NCI-H82 (cell line): ENCODE measurements at regions not wholly inside any gene's neighbourhood (a gene's known extent, or its start where the extent isn't known, plus 50 kb on each side); places are given as distances from the start of the nearest gene placed in this dataset.

Experiments used
- DNase-seq: peaks from one replicate; lab custom pipeline; 2025; lab: John Stamatoyannopoulos, UW

- peak; percentile 3 for DNase-seq
Observed at GRCh38 chr14:97266653-97267052, 469.5 kb downstream of the VRK1 start.

- DNase-seq, result no peak
Observed at GRCh38 chr14:97267509-97267908, 470.3 kb downstream of the VRK1 start.

- no peak for DNase-seq
Observed at GRCh38 chr14:97268097-97268496, 470.9 kb downstream of the VRK1 start.

- DNase-seq, result no peak
Observed at GRCh38 chr14:97270308-97270707, 473.1 kb downstream of the VRK1 start.

GRCh38 chr14:97271451-97271960 lies 474.3 kb downstream of the VRK1 start:
- DNase-seq, result no peak

- DNase-seq, result peak; percentile 31
Observed at GRCh38 chr14:97273540-97273939, 476.4 kb downstream of the VRK1 start.

GRCh38 chr14:97274626-97275025 lies 477.4 kb downstream of the VRK1 start:
- peak; percentile 7 for DNase-seq

- no peak for DNase-seq
Observed at GRCh38 chr14:97275276-97275675, 478.1 kb downstream of the VRK1 start.

GRCh38 chr14:97276573-97276972 lies 479.4 kb downstream of the VRK1 start:
- no peak for DNase-seq

GRCh38 chr14:97277711-97278110 lies 480.5 kb downstream of the VRK1 start:
- peak; percentile 13 for DNase-seq

GRCh38 chr14:97280526-97280925 lies 483.3 kb downstream of the VRK1 start:
- no peak for DNase-seq

GRCh38 chr14:97281741-97282140 lies 484.6 kb downstream of the VRK1 start:
- DNase-seq, result no peak

- DNase-seq, result no peak
Observed at GRCh38 chr14:97282210-97283004, 485.2 kb downstream of the VRK1 start.

GRCh38 chr14:97283005-97283403 lies 485.8 kb downstream of the VRK1 start:
- no peak for DNase-seq

- DNase-seq, result no peak
Observed at GRCh38 chr14:97283426-97283825, 486.2 kb downstream of the VRK1 start.

- DNase-seq, result no peak
Observed at GRCh38 chr14:97283841-97284240, 486.7 kb downstream of the VRK1 start.

- no peak for DNase-seq
Observed at GRCh38 chr14:97287956-97288355, 490.8 kb downstream of the VRK1 start.

GRCh38 chr14:97290065-97290464 lies 492.9 kb downstream of the VRK1 start:
- no peak for DNase-seq

- no peak for DNase-seq
Observed at GRCh38 chr14:97290977-97291376, 493.8 kb downstream of the VRK1 start.

- peak; percentile 10 for DNase-seq
Observed at GRCh38 chr14:97293659-97294058, 496.5 kb downstream of the VRK1 start.

- no peak for DNase-seq
Observed at GRCh38 chr14:97295108-97295710, 498.0 kb downstream of the VRK1 start.

GRCh38 chr14:97296176-97296575 lies 499.0 kb downstream of the VRK1 start:
- no peak for DNase-seq

- no peak for DNase-seq
Observed at GRCh38 chr14:97297100-97297499, 499.9 kb downstream of the VRK1 start.
